ENCODE measurements at regions not wholly inside any gene's neighbourhood (a gene's known extent, or its start where the extent isn't known, plus 50 kb on each side); places are given as distances from the start of the nearest gene placed in this dataset.
A peak's percentile ranks its signal among the peaks of the same experiment; 100 is the strongest.

DNA sequence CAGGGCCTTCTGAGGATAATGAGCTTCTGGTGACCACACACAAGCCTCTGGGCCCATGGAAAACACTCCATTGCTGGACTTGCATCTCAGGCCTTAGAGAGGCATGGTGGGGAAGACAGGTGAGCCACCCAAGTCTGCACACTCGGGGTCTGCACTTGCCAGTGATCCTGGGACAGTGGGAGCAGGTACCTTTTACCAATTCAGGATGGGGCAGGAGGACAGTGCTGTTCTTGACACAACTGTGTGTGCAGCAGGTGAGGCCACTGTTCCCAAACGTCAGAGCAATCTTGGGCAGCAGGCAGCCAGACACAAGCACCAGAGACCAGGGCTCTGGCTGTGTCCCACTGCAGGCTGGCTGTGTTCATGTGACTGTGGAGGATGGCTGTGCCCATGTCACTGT lies 221.3 kb downstream of the ERMARD start:
- Histone ChIP-seq H3K9me3 (no peaks in the 10 kb centered on the region), H3K4me1 (no peaks in the 10 kb centered on the region), H3K4me3 (no peak overlapping the region), H3K27me3 (no peaks in the 10 kb centered on the region), H3K27ac (no peak overlapping the region), H3K36me3 (no peaks in the 10 kb centered on the region)
- intact Hi-C loops (cut with DNase I; ENCODE audit: low total_unique reads), result no loop called here
- DNase-seq, result no peak
- TF ChIP-seq POLR2A (IDR thresholded peaks at IDR 0.05), result no peak
- TF ChIP-seq, protein P1, sequence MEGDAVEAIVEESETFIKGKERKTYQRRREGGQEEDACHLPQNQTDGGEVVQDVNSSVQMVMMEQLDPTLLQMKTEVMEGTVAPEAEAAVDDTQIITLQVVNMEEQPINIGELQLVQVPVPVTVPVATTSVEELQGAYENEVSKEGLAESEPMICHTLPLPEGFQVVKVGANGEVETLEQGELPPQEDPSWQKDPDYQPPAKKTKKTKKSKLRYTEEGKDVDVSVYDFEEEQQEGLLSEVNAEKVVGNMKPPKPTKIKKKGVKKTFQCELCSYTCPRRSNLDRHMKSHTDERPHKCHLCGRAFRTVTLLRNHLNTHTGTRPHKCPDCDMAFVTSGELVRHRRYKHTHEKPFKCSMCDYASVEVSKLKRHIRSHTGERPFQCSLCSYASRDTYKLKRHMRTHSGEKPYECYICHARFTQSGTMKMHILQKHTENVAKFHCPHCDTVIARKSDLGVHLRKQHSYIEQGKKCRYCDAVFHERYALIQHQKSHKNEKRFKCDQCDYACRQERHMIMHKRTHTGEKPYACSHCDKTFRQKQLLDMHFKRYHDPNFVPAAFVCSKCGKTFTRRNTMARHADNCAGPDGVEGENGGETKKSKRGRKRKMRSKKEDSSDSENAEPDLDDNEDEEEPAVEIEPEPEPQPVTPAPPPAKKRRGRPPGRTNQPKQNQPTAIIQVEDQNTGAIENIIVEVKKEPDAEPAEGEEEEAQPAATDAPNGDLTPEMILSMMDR (IDR thresholded peaks at IDR 0.05), result no peak

DNA sequence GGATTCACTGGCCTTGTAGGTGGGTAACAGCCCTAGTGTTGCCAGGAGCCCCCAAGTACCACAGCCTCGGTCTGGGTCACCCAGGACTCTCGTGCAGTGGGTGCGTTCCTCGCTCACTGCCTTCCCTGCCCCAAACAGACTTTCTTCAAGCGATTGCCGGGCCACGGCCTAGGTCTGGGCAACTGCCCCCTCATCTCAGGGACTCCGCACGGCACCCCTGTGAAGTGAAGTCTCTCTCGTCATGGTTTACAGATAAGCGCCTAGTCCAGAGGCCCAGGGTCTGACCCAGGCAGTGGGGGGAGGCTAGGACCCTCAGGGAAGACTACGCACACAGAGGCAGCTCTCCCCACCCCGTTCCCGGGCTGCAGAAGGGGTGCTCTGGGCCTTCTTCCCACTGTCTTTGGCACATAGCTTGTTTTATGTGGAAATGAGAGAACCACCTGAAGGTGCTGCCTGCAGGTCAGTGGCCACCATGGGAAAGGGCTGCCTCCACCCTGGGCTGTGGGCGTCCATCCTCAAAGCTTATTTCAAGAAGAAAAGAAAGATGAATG lies 220.8 kb downstream of the ERMARD start:
- H3K36me3 ChIP-seq, result no peaks in the 10 kb centered on the region
- no peak overlapping the region for H3K4me3 ChIP-seq
- no peaks in the 10 kb centered on the region for H3K9me3 ChIP-seq
- TF ChIP-seq POLR2A (IDR thresholded peaks at IDR 0.05), result no peak
- TF ChIP-seq, protein P1 (IDR thresholded peaks at IDR 0.05), result no peak
- H3K27ac ChIP-seq, result no peak overlapping the region
- H3K4me1 ChIP-seq, result no peaks in the 10 kb centered on the region
- intact Hi-C loops (cut with DNase I; ENCODE audit: low total_unique reads), result no loop called here
- peak in 1 of 2 donors; percentile 6 for DNase-seq
- H3K27me3 ChIP-seq, result no peaks in the 10 kb centered on the region

DNA sequence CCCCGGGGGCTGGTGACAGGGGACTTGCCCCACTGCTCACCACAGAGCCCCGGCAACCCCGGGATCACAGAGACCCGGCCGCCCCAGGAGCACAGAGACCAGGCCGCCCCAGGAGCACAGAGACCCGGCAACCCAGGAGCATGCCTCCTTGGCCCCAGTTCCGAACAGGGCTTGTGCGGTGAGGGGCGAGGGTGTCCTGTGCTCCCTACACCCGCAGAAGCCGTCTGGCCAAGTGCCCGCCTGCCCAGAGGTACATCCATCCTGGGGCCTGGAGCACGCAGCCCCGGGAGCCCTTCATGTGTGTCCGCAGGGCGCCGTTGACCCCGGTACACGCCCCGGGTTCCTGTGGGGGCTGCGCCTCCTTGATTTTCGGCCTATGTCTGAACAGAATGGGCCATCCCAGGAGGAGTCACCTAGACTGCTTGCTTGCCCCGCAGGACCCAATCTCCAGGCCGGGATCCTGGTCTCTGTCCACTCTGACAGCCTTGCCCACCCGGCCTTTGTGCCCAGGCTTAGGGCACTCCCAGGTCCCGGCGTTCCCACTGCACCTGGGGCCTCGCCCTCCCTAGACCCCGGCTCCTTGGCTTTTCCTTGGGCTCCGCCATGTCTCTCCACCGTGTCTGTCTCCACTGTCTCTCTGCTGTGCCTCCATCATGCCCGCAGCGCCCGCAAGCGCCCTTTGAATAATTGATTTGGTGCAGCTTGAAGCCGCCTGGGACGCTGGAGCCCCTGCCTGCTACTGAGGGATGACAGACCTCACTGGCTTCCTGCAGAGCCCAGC lies 219.8 kb downstream of the ERMARD start:
- Histone ChIP-seq H3K27ac (no peak overlapping the region), H3K4me1 (no peaks in the 10 kb centered on the region), H3K9me3 (no peaks in the 10 kb centered on the region), H3K27me3 (no peaks in the 10 kb centered on the region), H3K4me3 (no peak overlapping the region), H3K36me3 (no peaks in the 10 kb centered on the region)
- intact Hi-C loops (cut with DNase I; ENCODE audit: low total_unique reads), result no loop called here
- TF ChIP-seq, protein P1 (IDR thresholded peaks at IDR 0.05), result no peak
- no peak for TF ChIP-seq POLR2A (IDR thresholded peaks at IDR 0.05)
- DNase-seq, result peak in 1 of 2 donors; percentile 13

DNA sequence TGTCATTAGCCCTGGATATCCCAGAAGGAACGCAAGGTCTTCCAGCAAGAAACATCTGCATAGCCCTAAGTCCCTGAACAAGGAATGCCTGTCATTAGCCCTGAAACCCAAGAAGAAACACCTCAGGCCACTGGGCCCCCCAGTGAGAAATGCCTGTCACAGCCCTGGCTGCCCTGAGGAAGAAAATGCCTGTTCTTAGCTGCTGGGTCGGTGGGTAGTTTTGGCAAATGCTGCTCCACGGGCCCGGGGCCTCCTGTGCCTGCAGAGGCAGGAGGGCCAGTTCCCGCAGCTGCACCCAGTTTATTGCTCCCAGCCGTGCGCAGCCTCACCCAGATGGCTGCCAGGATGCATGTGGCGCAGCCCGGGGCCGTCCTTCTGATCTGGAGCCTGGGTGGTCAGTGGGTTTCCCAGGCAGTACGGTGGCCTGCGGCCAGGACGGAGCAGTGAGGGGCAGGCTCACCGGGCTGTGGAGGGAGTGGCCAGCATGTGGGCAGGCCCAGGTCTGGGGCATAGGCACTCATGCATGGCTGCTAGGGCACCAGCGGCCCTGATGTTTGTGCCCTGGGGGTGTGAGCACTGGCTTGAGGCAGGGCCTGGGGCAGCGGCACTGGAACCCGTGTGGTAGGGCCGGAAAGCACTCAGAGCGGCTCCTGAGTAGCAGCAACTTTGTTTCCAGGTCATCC lies 219.0 kb downstream of the ERMARD start:
- TF ChIP-seq POLR2A (IDR thresholded peaks at IDR 0.05), result no peak
- TF ChIP-seq, protein P1 (IDR thresholded peaks at IDR 0.05), result no peak
- no peaks in the 10 kb centered on the region for H3K36me3 ChIP-seq
- intact Hi-C loops (cut with DNase I; ENCODE audit: low total_unique reads), result no loop called here
- H3K4me3 ChIP-seq, result no peak overlapping the region
- H3K4me1 ChIP-seq, result no peaks in the 10 kb centered on the region
- H3K27me3 ChIP-seq, result no peaks in the 10 kb centered on the region
- DNase-seq, result peak in 1 of 2 donors; percentile 8
- H3K27ac ChIP-seq, result no peak overlapping the region
- H3K9me3 ChIP-seq, result no peaks in the 10 kb centered on the region
